Glomerular visceral epithelial cell (primary cell): ENCODE measurements at regions not wholly inside any gene's neighbourhood (a gene's known extent, or its start where the extent isn't known, plus 50 kb on each side); places are given as distances from the start of the nearest gene placed in this dataset.

Experiments used
- DNase-seq: peaks from one replicate; pipeline ENCODE4 v3.0.0-alpha.2; 2016; ENCODE audit errors: extremely low spot score

GRCh38 chr12:123078120-123078465, 72.8 kb downstream of the PITPNM2 start:
- no peak for DNase-seq

- no peak for DNase-seq
Measured at GRCh38 chr12:123077298-123078119, 73.4 kb downstream of the PITPNM2 start.

GRCh38 chr12:123076604-123077297, 74.1 kb downstream of the PITPNM2 start:
- DNase-seq: no peak

GRCh38 chr12:123075646-123076171, 75.2 kb downstream of the PITPNM2 start:
- no peak for DNase-seq

DNA sequence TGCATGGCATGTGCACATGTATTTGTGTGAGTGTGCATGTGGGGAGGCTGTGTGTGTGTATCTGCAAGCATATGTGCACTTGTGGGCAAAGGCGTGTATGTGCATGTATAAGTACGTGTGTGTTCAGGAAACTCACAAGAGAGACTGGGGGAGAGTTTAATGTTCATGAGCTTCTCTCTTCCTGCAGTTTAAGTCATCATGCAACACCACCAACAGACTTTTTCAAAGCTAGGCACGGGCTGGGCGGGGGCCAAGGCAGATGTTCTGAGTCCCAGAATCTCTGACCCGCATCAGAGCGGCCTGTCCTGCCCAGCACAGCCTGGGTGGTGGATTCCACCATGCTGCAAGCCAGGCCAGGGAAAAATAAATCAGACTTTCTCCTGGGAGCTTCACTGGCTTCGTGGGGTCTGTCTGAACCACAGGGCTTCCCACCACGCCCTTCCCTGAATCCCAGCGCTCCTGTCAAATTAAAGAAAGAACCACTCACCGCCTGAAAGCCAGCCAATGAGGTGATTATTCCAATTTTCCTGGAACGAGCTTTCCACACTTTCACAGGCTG, 75.7 kb downstream of the PITPNM2 start:
- DNase-seq: no peak

DNA sequence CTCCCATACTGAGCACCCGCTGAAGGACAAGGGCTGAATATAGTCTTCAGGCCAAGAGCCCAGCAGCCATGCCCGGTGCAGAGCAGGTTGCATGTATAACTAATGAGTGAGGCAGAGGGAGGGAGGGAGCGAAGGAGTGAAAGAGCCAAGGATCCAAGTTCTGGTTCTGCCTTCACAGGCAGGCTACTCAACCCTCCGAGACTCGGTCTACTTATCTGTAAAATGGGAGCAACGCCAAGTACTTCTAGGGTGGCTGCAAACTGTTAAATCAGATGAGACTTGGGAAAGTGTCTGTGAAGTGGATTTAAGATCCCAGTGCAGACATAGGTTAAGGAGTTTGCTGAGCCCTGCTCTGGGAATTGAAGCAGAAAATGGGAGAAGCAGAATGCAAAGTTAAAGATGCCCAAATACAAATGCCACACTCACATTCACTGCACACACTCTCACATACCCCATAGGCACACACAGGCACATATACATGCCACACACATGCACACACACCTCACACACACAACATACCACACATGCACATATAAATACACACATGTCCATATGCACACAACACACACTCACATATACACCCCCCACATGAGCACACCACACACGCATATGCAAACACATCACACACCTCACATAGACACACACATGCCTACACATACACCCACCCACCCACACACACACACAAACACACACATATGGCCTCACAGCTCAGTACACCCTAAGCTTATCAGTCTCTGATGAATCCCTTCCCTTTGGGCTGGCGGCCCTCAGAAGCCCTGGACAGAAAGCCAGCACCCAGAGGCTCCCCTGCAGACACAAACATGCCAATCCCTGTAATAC, 76.7 kb downstream of the PITPNM2 start:
- no peak for DNase-seq

DNA sequence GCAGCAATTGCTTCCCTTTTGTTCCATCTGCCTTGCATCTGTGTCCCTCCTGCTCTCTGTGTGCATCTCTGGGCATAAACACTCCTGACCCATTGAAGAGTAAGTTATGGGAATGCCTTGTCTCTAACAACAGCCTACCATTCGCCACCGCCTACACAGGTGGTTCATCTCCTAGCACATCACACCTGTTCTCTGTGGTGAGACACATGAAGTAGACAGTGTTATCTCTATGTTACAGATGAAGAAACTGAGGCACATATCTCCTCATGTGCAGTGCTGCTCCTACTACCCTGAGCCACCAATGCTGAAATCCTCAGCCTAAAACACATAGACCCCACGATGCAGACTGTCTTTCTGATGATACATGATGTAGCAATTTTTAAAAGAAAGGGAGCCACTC, 77.6 kb downstream of the PITPNM2 start:
- no peak for DNase-seq

DNA sequence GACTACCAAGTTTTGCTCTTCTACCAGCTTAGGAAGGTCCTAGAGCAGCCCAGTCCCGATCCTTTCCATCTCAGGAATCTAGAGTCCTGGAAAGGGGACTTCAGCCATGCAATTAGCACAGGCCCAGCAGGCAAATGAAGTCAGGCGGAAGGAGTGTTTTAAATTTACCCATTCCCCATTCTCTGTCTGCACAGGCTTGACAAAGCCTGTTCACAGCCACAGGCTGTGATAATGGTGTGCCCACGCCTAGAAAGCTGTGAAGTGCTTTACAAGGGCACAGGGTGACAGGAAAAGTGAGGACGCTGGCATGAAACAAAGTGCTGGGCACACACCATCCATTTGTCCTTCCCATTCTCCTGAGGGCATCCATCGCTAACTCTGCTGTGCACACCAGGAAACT, 79.0 kb downstream of the PITPNM2 start:
- no peak for DNase-seq

GRCh38 chr12:123071099-123071800, 79.6 kb downstream of the PITPNM2 start:
- no peak for DNase-seq

DNA sequence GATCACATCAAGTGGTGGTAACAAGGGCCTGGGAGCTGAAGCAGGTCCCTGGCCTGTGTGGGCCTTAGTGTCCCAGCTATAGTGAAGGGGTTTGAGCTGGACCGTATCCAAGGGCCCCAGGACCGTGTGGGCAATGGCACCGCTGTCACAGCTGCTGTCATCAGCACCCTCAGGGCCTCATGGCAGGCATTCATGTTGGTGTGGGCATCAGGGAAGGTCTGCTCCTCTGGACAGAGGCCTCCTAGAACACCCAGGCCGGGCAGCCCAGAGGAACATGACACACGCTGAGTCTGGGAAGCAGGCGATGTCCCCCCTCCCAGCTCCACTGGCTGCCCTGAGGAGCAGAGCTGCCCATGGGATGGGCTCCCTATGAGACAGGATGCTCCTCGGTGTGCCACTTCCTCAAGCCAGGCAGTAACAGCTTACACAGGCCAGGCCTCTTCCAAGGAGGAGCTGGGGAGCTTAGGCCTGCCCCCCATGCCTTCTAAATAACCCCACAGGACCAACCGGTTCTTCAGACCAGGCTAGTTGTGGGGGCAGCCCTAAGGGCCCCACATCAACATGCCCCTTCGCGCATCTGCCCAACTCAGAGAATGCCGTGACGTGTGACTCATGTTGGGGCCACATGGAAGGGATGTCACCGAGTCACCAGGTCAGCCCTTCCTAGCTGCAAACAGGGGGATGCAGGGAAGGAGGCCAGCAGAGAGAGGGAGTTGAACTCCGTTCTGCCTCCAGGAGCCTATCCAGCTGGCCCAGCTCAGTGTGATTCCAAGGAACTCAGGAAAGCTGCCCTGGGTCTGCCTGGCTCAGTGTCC, 80.4 kb downstream of the PITPNM2 start:
- DNase-seq: no peak

DNA sequence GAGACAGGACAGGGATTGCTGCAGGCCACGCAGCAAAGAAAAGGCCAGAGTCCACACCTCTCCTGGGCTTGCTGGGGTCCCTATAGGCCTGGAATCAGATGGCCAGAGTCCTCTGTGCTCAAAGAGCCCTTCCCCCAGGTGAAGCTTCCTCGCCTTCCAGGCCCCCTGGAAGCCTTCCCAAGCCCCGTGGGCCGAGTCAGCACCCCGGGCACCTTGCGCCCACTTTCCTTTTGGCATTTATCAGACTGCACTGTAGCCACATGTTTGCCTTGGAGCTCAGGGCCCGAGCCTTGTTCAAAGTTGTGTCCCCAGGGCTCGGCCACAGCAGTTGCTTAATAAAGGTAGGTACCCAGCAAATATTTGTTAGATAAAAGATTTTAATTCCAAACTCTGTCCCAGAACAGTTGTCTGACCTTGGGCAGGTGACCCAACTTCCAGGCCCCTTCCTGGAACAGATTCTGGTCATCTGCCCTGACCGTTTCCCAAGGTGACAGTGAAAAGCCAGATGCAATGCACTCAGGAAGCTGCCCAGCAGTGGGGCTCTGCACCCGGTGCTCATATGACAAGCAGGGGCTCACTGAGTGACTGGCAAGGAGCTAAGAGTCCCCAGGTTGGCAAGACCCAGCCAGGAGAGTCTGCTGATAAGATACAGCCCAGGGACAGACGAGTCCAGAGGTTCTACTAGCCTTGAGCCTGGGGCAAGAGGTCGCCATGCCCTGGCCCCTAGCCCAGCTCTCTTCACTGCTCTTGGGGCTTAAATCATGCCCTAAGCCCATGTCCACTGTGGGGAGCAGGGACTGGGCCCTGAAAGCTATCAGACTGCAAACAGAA, 81.2 kb downstream of the PITPNM2 start:
- no peak for DNase-seq

DNA sequence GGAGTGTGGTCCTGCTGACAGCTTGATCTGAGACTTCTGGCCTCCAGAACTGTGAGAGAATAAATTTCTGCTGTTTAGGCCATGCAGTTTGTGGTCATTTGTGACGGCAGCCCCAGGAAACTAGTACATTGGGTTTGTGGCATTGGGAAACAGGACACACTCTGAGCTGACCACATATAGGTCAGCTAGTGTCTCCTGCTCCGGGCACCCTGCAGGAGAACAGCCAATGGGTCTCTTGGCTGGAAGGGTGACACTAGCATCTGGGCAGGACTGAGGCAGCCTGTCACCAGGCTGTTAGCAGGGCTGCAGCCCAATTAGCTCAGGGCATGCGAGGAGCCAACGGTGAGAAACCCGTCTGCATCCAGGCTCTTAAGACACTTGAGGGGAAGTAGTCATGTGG, 83.2 kb downstream of the PITPNM2 start:
- no peak for DNase-seq

DNA sequence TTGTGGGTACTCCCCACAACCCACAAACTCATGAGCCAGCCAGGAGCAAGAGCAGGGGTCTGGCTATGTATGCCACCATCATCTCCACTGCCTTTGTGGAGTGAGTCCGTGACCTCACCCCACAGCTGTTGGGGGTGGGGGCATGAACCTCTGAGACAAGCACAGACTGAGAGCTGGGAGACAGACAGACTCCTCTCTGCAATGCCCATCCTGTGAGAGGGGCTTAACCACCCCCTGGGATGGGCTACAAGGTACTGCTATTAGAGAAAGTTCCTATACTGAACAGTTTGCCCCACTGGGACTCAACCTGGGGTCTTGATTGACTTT, 84.5 kb downstream of the PITPNM2 start:
- DNase-seq: no peak

DNA sequence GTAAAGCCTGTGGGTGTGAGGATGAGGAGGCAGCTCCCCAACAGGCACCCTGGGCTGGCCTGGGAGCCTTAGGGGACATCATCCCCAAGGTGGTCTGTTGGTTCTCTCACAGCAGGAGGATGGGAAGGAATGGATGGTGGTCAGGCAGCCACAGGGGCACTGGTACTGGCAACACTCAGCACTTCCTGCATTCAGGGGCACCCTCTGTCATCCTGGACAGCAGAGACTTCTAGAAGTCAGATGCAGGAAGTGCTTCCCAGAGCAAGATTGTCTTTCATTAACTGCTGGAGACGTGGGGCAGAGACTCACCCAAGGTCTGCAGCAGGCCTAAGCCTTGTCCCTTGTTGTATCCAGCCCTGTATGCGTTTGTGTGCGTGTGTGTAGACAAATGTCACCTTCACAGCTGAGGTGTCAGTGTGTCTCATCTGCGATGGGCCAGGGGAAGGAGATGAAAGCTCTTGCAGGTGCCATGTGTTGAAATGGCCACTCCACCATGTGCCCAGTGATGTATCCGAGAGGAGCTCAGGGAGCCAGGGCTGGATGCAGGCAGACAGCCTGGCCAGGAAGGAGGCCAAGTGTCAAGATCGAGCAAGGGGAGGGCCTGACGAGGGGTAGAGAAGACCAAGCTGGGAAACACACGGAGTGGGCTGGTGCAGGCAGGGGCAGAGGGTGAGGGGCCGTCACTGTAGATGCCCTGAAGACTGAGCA, 85.1 kb downstream of the PITPNM2 start:
- DNase-seq: no peak

GRCh38 chr12:123064885-123065619, 84.6 kb downstream of the ARL6IP4 start:
- DNase-seq: no peak

DNA sequence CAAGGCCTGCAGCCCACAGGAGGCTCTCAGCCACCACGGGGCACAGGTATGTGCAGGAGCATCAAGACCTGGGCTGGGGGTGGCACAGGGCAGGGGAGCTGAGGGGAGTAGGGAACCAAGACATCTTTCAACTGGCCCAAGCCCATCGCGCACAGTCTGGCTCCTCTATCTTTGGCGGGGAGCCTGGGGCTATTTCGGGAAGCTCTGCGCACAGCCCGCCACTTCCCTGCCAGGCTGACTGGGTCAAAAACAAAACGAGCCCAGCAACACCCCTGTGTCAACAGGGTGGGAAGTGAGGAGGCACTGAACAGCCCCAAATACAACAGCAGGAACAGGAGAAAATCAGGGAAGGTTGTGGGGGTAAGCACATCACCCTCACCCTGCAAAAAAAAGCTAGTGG, 83.9 kb downstream of the ARL6IP4 start:
- DNase-seq: no peak

- no peak for DNase-seq
Measured at GRCh38 chr12:123063535-123063934, 83.1 kb downstream of the ARL6IP4 start.
